H9 (cell line): ENCODE measurements at regions not wholly inside any gene's neighbourhood (a gene's known extent, or its start where the extent isn't known, plus 50 kb on each side); places are given as distances from the start of the nearest gene placed in this dataset.
A peak's percentile ranks its signal among the peaks of the same experiment; 100 is the strongest.

ENCODE experiments used
- DNase-seq: peaks from one replicate; pipeline ENCODE4 v3.0.0-alpha.2; 2017
- H2AFZ ChIP-seq: one replicate; pipeline ENCODE4 v1.6.1; 2013; ENCODE audit warnings: mild to moderate bottlenecking, low read length, control low read depth, moderate library complexity
- H2AK5ac ChIP-seq: 2 replicates; pipeline ENCODE4 v1.6.1; 2013; ENCODE audit warnings: low read length, control low read depth, mixed read lengths; ENCODE audit not compliant: insufficient read length
- H2BK120ac ChIP-seq: one replicate; pipeline ENCODE4 v1.6.1; 2013; ENCODE audit warnings: low read depth, mild to moderate bottlenecking, low read length, control low read depth, inconsistent platforms; ENCODE audit not compliant: poor library complexity, severe bottlenecking
- H2BK12ac ChIP-seq: 2 replicates; pipeline ENCODE4 v1.6.1; 2013; ENCODE audit warnings: low read length, control low read depth, mixed read lengths, low read depth; ENCODE audit not compliant: insufficient read length
- H2BK15ac ChIP-seq: 2 replicates; pipeline ENCODE4 v1.6.1; 2013; ENCODE audit warnings: low read depth, low read length, control low read depth
- H2BK20ac ChIP-seq: one replicate; pipeline ENCODE4 v1.6.1; 2013; ENCODE audit warnings: low read depth, mild to moderate bottlenecking, low read length, control low read depth, inconsistent platforms; ENCODE audit not compliant: poor library complexity, severe bottlenecking
- H2BK5ac ChIP-seq: 2 replicates; pipeline ENCODE4 v1.6.1; 2013; ENCODE audit warnings: low read length, control low read depth, mixed read lengths; ENCODE audit not compliant: insufficient read length
- H3K14ac ChIP-seq: 2 replicates; pipeline ENCODE4 v1.6.1; 2013; ENCODE audit warnings: low read length, control low read depth; ENCODE audit not compliant: insufficient read depth
- H3K18ac ChIP-seq: 2 replicates; pipeline ENCODE4 v1.6.1; 2013; ENCODE audit warnings: low read depth, mild to moderate bottlenecking, mixed read lengths, low read length, control low read depth; ENCODE audit not compliant: insufficient read length
- H3K23ac ChIP-seq: 2 replicates; pipeline ENCODE4 v1.6.1; 2013; ENCODE audit warnings: low read length, control low read depth, mixed read lengths, low read depth; ENCODE audit not compliant: insufficient read length
- H3K23me2 ChIP-seq: 2 replicates; pipeline ENCODE4 v1.6.1; 2013; ENCODE audit warnings: low read depth, mild to moderate bottlenecking, mixed read lengths, low read length, control low read depth; ENCODE audit not compliant: insufficient read length, poor library complexity, severe bottlenecking
- H3K27ac ChIP-seq: 2 replicates; pipeline ENCODE4 v1.5.1; 2013; ENCODE audit warnings: low read length, control low read depth, mixed read lengths, low read depth; ENCODE audit not compliant: insufficient read length
- H3K27me3 ChIP-seq: 2 replicates; pipeline ENCODE4 v1.6.1; 2013; ENCODE audit warnings: low read length, control low read depth, inconsistent platforms; ENCODE audit not compliant: insufficient read depth
- H3K4ac ChIP-seq: 2 replicates; pipeline ENCODE4 v1.6.1; 2013; ENCODE audit warnings: low read depth, mild to moderate bottlenecking, control low read depth, inconsistent platforms, low read length, moderate library complexity
- H3K4me1 ChIP-seq: 2 replicates; pipeline ENCODE4 v1.6.1; 2013; ENCODE audit warnings: low read length, control low read depth, inconsistent platforms; ENCODE audit not compliant: insufficient read depth
- H3K4me2 ChIP-seq: 2 replicates; pipeline ENCODE4 v1.6.1; 2013; ENCODE audit warnings: low read length, control low read depth, mixed read lengths; ENCODE audit not compliant: insufficient read length, insufficient read depth
- H3K56ac ChIP-seq: 2 replicates; pipeline ENCODE4 v1.6.1; 2013; ENCODE audit warnings: low read depth, mild to moderate bottlenecking, mixed read lengths, low read length, control low read depth; ENCODE audit not compliant: insufficient read length
- H3K79me1 ChIP-seq: 2 replicates; pipeline ENCODE4 v1.6.1; 2013; ENCODE audit warnings: low read depth, mild to moderate bottlenecking, moderate library complexity, low read length, control low read depth, inconsistent platforms; ENCODE audit not compliant: insufficient read depth, poor library complexity, severe bottlenecking
- H3K79me2 ChIP-seq: 2 replicates; pipeline ENCODE4 v1.6.1; 2013; ENCODE audit warnings: low read length, control low read depth, inconsistent platforms; ENCODE audit not compliant: insufficient read depth
- H3K9ac ChIP-seq: 2 replicates; pipeline ENCODE4 v1.6.1; 2013; ENCODE audit warnings: low read length, control low read depth, mixed read lengths; ENCODE audit not compliant: insufficient read length; ENCODE audit errors: extremely low read depth
- H3K9me3 ChIP-seq: one replicate; pipeline ENCODE4 v1.6.1; 2013; ENCODE audit warnings: low read depth, low read length, inconsistent platforms; ENCODE audit not compliant: control insufficient read depth
- H3T11ph ChIP-seq: one replicate; pipeline ENCODE4 v1.6.1; 2013; ENCODE audit warnings: mild to moderate bottlenecking, low read length, control low read depth, inconsistent platforms
- H4K20me1 ChIP-seq: one replicate; pipeline ENCODE4 v1.6.1; 2013; ENCODE audit not compliant: control insufficient read depth, insufficient read length, insufficient read depth
- H4K5ac ChIP-seq: 2 replicates; pipeline ENCODE4 v1.6.1; 2013; ENCODE audit warnings: low read depth, mild to moderate bottlenecking, mixed read lengths, low read length, control low read depth; ENCODE audit not compliant: insufficient read length
- H4K8ac ChIP-seq: replicated peaks from 2 replicates; pipeline ENCODE4 v1.6.1; 2013; ENCODE audit warnings: low read length, control low read depth, mixed read lengths, low read depth; ENCODE audit not compliant: insufficient read length
- H4K91ac ChIP-seq: 2 replicates; pipeline ENCODE4 v1.6.1; 2013; ENCODE audit warnings: low read depth, mild to moderate bottlenecking, moderate library complexity, mixed read lengths, low read length, control low read depth; ENCODE audit not compliant: insufficient read length
- H3K27ac Mint-ChIP-seq, 3 experiments: 2 replicates in 2 of 3; 3 replicates in 1 of 3; pipeline ENCODE4 v1.8.0; 2020 to 2021; ENCODE audit warnings: mixed read lengths in 3 of 3, mild to moderate bottlenecking in 1 of 3, moderate library complexity in 1 of 3
- H3K27me3 Mint-ChIP-seq: 2 replicates; pipeline ENCODE4 v1.8.0; 2021; ENCODE audit warnings: low read depth, mild to moderate bottlenecking, moderate library complexity, mixed read lengths
- H3K36me3 Mint-ChIP-seq, 3 experiments: 2 replicates in 2 of 3; 3 replicates in 1 of 3; pipeline ENCODE4 v1.8.0; 2020 to 2021; ENCODE audit warnings: low read depth in 3 of 3, mixed read lengths in 3 of 3; ENCODE audit not compliant: insufficient read depth in 1 of 3
- H3K4me1 Mint-ChIP-seq, 2 experiments: 2 replicates each; pipeline ENCODE4 v1.8.0; 2020; ENCODE audit warnings: mixed read lengths in 2 of 2
- H3K4me3 Mint-ChIP-seq, 2 experiments: 2 replicates in 1 of 2; 3 replicates in 1 of 2; pipeline ENCODE4 v1.8.0; 2020 to 2021; ENCODE audit warnings: mild to moderate bottlenecking in 2 of 2, mixed read lengths in 2 of 2, moderate library complexity in 1 of 2
- H3K9me3 Mint-ChIP-seq, 2 experiments: 2 replicates in 1 of 2; 3 replicates in 1 of 2; pipeline ENCODE4 v1.8.0; 2020; ENCODE audit warnings: mild to moderate bottlenecking in 2 of 2, mixed read lengths in 2 of 2, moderate library complexity in 1 of 2
- CTCF ChIP-seq: fragments of 200-600 bp; sonication (generic); conservative IDR thresholded peaks from 3 replicates; pipeline ENCODE4 v1.8.0; 2021; ENCODE audit warnings: antibody characterized with exemption, mild to moderate bottlenecking
- WGBS: extraction: QIAGEN DNeasy Blood & Tissue Kit; methylation state at CpG from one replicate; pipeline ENCODE4 v1.1.7; 2013; ENCODE audit warnings: missing lambda C conversion rate, low lambda C conversion rate, mixed read lengths; ENCODE audit not compliant: insufficient read length; ENCODE audit errors: extremely low coverage; 5-methylcytosine and 5-hydroxymethylcytosine counted together

- Histone ChIP-seq H3T11ph (no peak overlapping the region), H3K4me2 (no peak overlapping the region), H3K23me2 (no peaks in the 10 kb centered on the region), H2BK12ac (no peak overlapping the region), H3K18ac (no peak overlapping the region), H3K56ac (no peak overlapping the region), H3K9ac (no peak overlapping the region), H2AFZ (no peak overlapping the region), H4K8ac (no peak overlapping the region), H2BK120ac (no peak overlapping the region), H3K27ac (peak overlapping the region; percentile 53), H3K27me3 (no peaks in the 10 kb centered on the region), H3K14ac (no peak overlapping the region), H4K5ac (no peak overlapping the region), H4K91ac (no peak overlapping the region), H4K20me1 (no peaks in the 10 kb centered on the region), H3K4ac (no peak overlapping the region), H3K4me1 (peaks cover 5% of the 10 kb centered on the region; the same call in 1 of the 2 replicates), H3K9me3 (no peaks in the 10 kb centered on the region), H3K23ac (no peak overlapping the region), H3K79me1 (no peaks in the 10 kb centered on the region), H2AK5ac (no peak overlapping the region), H2BK15ac (no peak overlapping the region), H2BK5ac (no peak overlapping the region), H2BK20ac (no peak overlapping the region), H3K79me2 (no peaks in the 10 kb centered on the region)
- Mint-ChIP-seq H3K36me3 (peaks cover 2 to 10% (median 4%) of the 10 kb centered on the region in 3 experiments; a peak in 3 of 7 replicates), H3K4me1 (peaks cover 24 to 27% of the 10 kb centered on the region in 2 experiments), H3K9me3 (peaks cover 3 to 5% of the 10 kb centered on the region in 2 experiments; a peak in 4 of 5 replicates), H3K27ac (peak overlapping the region; percentile 77 to 97 (median 79); a peak in 5 of 7 replicates), H3K27me3 (no peaks in the 10 kb centered on the region), H3K4me3 (no peak overlapping the region)
- WGBS = no CpG with 5 or more reads among the region's 5 CpGs
- DNase-seq = no peak
- TF ChIP-seq CTCF = no peak
Observed at GRCh38 chr10:28761084-28761846, 83.9 kb downstream of the BAMBI start.
